Kidney epithelial cell (primary cell): ENCODE measurements at regions not wholly inside any gene's neighbourhood (a gene's known extent, or its start where the extent isn't known, plus 50 kb on each side); places are given as distances from the start of the nearest gene placed in this dataset.

Source experiments
- DNase-seq: peaks from one replicate; pipeline ENCODE4 v3.0.0-alpha.2; 2010; ENCODE audit warnings: low read depth
- H3K27me3 ChIP-seq: 2 replicates; pipeline ENCODE4 v1.6.0; 2011; ENCODE audit warnings: low read length; ENCODE audit not compliant: control insufficient read depth, insufficient read depth
- H3K36me3 ChIP-seq: 2 replicates; pipeline ENCODE4 v1.5.1; 2011; ENCODE audit warnings: low read length; ENCODE audit not compliant: control insufficient read depth, insufficient read depth
- H3K4me3 ChIP-seq: 2 replicates; pipeline ENCODE4 v1.5.1; 2011; ENCODE audit warnings: low read depth, mild to moderate bottlenecking, control low read depth, low read length
- CTCF ChIP-seq: IDR thresholded peaks from 2 replicates; pipeline ENCODE4 v1.5.1; 2011; ENCODE audit warnings: mild to moderate bottlenecking, moderate library complexity, low read length, control low read depth, inconsistent platforms; ENCODE audit not compliant: insufficient read depth, poor library complexity, severe bottlenecking

GRCh38 chr18:45449418-45450227, 165.7 kb upstream of the SLC14A2 start:
- no peak for TF ChIP-seq CTCF
- Histone ChIP-seq H3K27me3 (no peaks in the 10 kb centered on the region), H3K36me3 (no peaks in the 10 kb centered on the region), H3K4me3 (no peak overlapping the region)
- DNase-seq, result no peak

GRCh38 chr18:45456090-45457021, 158.9 kb upstream of the SLC14A2 start:
- no peak for TF ChIP-seq CTCF
- DNase-seq, result no peak

GRCh38 chr18:45458033-45458432, 157.2 kb upstream of the SLC14A2 start:
- TF ChIP-seq CTCF, result no peak
- no peak overlapping the region for H3K4me3 ChIP-seq
- no peaks in the 10 kb centered on the region for H3K27me3 ChIP-seq
- H3K36me3 ChIP-seq, result no peaks in the 10 kb centered on the region
- DNase-seq, result no peak

More at GRCh38 chr18:45456090-45457021, 158.9 kb upstream of the SLC14A2 start:
- H3K36me3 ChIP-seq, result no peaks in the 10 kb centered on the region
- no peaks in the 10 kb centered on the region for H3K27me3 ChIP-seq
- H3K4me3 ChIP-seq, result no peak overlapping the region

- Histone ChIP-seq H3K27me3 (no peaks in the 10 kb centered on the region), H3K4me3 (no peak overlapping the region), H3K36me3 (no peaks in the 10 kb centered on the region)
- TF ChIP-seq CTCF, result no peak
- no peak for DNase-seq
Measured at GRCh38 chr18:45462179-45462578, 153.1 kb upstream of the SLC14A2 start.

GRCh38 chr18:45463451-45463850, 151.8 kb upstream of the SLC14A2 start:
- Histone ChIP-seq H3K27me3 (no peaks in the 10 kb centered on the region), H3K36me3 (no peaks in the 10 kb centered on the region), H3K4me3 (no peak overlapping the region)
- DNase-seq, result no peak
- TF ChIP-seq CTCF, result no peak
